ENCODE measurements at regions not wholly inside any gene's neighbourhood (a gene's known extent, or its start where the extent isn't known, plus 50 kb on each side); places are given as distances from the start of the nearest gene placed in this dataset.

DNA sequence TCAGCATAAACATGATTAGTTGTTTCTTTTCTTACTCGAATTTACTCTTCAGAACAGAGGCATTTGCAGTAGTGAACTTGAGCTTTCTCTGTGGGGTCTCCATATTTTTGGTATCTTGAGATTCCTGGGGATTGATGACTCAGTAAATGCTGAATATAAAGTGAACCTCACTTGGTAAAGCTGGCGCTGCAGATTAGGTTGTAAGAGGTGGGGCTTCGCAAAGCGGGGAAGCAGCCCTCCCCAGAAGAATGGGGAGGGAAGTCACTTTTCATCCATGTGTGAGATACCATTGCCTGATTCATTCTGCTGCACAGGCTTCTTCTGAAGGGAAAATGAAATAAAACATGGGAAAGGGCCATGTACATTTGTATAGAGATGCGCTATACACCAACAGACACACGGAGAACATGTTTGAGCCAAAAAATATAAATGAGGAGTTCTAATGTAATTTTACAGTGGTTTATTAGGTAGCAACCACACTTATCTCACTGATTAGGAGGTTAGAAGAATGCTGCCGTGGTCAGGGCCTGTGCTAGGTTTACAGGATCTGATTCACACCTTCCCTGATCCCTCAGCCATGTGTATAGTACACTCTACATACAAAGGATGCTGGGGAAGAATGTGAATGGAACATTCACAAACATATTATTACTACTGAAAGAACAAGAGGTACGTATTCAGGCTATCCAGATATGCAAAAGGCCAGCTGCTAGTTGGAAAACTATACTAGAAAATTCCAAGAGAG, 63.5 kb downstream of the DNTTIP2 start:
- Histone ChIP-seq H3K9ac (ENCODE audit: low read depth in 1 of 3, low read length in 3 of 3) (no peak overlapping the region), H3K4me3 (ENCODE audit: low read length in 3 of 3) (no peak overlapping the region), H3K27ac (ENCODE audit: low read depth, low read length) (no peak overlapping the region), H3K27me3 (ENCODE audit: control insufficient read depth in 3 of 3, insufficient read depth in 3 of 3, low read length in 3 of 3) (no peaks in the 10 kb centered on the region), H3K4me1 (ENCODE audit: control insufficient read depth in 3 of 3, insufficient read depth in 3 of 3, low read length in 3 of 3) (peaks cover 0 to 9% (median 9%) of the 10 kb centered on the region in 3 donors), H3K36me3 (ENCODE audit: control insufficient read depth in 3 of 3, insufficient read depth in 3 of 3, low read length in 3 of 3) (no peaks in the 10 kb centered on the region), H3K9me3 (ENCODE audit: control insufficient read depth in 3 of 3, low read length in 3 of 3) (no peaks in the 10 kb centered on the region)

GRCh38 chr1:93814795-93815340, 64.1 kb downstream of the DNTTIP2 start:
- Histone ChIP-seq H3K9ac (ENCODE audit: low read depth in 1 of 3, low read length in 3 of 3) (no peak overlapping the region), H3K36me3 (ENCODE audit: control insufficient read depth in 3 of 3, insufficient read depth in 3 of 3, low read length in 3 of 3) (no peaks in the 10 kb centered on the region), H3K27ac (ENCODE audit: low read depth, low read length) (no peak overlapping the region), H3K4me3 (ENCODE audit: low read length in 3 of 3) (no peak overlapping the region), H3K9me3 (ENCODE audit: control insufficient read depth in 3 of 3, low read length in 3 of 3) (no peaks in the 10 kb centered on the region), H3K27me3 (ENCODE audit: control insufficient read depth in 3 of 3, insufficient read depth in 3 of 3, low read length in 3 of 3) (no peaks in the 10 kb centered on the region), H3K4me1 (ENCODE audit: control insufficient read depth in 3 of 3, insufficient read depth in 3 of 3, low read length in 3 of 3) (peaks cover 0 to 9% (median 9%) of the 10 kb centered on the region in 3 donors)

DNA sequence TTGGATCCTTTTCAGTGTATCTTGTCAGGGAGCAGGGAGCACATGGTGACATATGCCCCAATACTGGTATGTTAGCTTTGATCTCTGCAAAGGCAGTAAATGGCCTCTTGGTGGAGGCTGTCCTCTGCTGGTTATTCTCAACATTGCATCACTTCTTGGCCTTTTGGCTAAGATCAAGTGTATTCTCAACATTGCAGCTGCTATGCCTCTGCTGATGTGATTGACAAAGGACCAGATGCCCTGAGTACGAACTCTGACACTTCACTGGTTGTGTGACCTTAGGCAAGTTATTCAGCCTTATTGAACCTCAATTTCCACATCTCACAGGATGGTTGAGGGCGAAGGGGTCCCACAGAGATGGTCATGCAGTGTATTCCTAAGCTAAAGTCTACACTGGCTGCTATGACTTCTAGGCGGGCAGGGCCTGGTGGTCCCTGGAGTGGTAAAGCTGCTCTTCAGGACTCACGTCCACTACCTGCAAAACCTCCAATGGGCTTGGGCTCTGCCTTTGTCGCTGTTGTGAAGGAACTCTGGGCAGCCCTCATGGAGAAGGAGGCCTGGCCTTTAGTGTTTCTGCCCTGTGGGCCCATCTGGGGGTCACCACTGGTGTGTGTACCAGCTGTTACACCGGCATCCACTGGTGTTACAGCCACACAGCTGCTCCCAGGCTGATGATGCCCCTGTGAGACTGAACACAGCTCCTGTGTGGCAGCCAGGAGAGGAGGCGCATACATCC, 64.8 kb downstream of the DNTTIP2 start:
- H3K9ac ChIP-seq (ENCODE audit: low read depth in 1 of 3, low read length in 3 of 3): no peak overlapping the region
- H3K4me1 ChIP-seq (ENCODE audit: control insufficient read depth in 3 of 3, insufficient read depth in 3 of 3, low read length in 3 of 3): peaks cover 0 to 9% (median 9%) of the 10 kb centered on the region in 3 donors
- H3K36me3 ChIP-seq (ENCODE audit: control insufficient read depth in 3 of 3, insufficient read depth in 3 of 3, low read length in 3 of 3): no peaks in the 10 kb centered on the region
- no peaks in the 10 kb centered on the region for H3K27me3 ChIP-seq (ENCODE audit: control insufficient read depth in 3 of 3, insufficient read depth in 3 of 3, low read length in 3 of 3)
- H3K9me3 ChIP-seq (ENCODE audit: control insufficient read depth in 3 of 3, low read length in 3 of 3): no peaks in the 10 kb centered on the region
- H3K27ac ChIP-seq (ENCODE audit: low read depth, low read length): no peak overlapping the region
- H3K4me3 ChIP-seq (ENCODE audit: low read length in 3 of 3): no peak overlapping the region

GRCh38 chr1:93813076-93813475, 65.9 kb downstream of the DNTTIP2 start:
- Histone ChIP-seq H3K4me3 (ENCODE audit: low read length in 3 of 3) (no peak overlapping the region), H3K9me3 (ENCODE audit: control insufficient read depth in 3 of 3, low read length in 3 of 3) (no peaks in the 10 kb centered on the region), H3K27me3 (ENCODE audit: control insufficient read depth in 3 of 3, insufficient read depth in 3 of 3, low read length in 3 of 3) (no peaks in the 10 kb centered on the region), H3K9ac (ENCODE audit: low read depth in 1 of 3, low read length in 3 of 3) (no peak overlapping the region), H3K36me3 (ENCODE audit: control insufficient read depth in 3 of 3, insufficient read depth in 3 of 3, low read length in 3 of 3) (no peaks in the 10 kb centered on the region), H3K4me1 (ENCODE audit: control insufficient read depth in 3 of 3, insufficient read depth in 3 of 3, low read length in 3 of 3) (peaks cover 0 to 9% (median 6%) of the 10 kb centered on the region in 3 donors), H3K27ac (ENCODE audit: low read depth, low read length) (no peak overlapping the region)

- H3K4me1 ChIP-seq (ENCODE audit: control insufficient read depth in 3 of 3, insufficient read depth in 3 of 3, low read length in 3 of 3): peaks cover 0 to 6% (median 5%) of the 10 kb centered on the region in 3 donors
- H3K4me3 ChIP-seq (ENCODE audit: low read length in 3 of 3): no peak overlapping the region
- no peaks in the 10 kb centered on the region for H3K27me3 ChIP-seq (ENCODE audit: control insufficient read depth in 3 of 3, insufficient read depth in 3 of 3, low read length in 3 of 3)
- H3K36me3 ChIP-seq (ENCODE audit: control insufficient read depth in 3 of 3, insufficient read depth in 3 of 3, low read length in 3 of 3): no peaks in the 10 kb centered on the region
- no peaks in the 10 kb centered on the region for H3K9me3 ChIP-seq (ENCODE audit: control insufficient read depth in 3 of 3, low read length in 3 of 3)
- H3K27ac ChIP-seq (ENCODE audit: low read depth, low read length): no peak overlapping the region
- H3K9ac ChIP-seq (ENCODE audit: low read depth in 1 of 3, low read length in 3 of 3): no peak overlapping the region
These were observed 67.5 kb downstream of the DNTTIP2 start for GRCh38 chr1:93811326-93812065.

DNA sequence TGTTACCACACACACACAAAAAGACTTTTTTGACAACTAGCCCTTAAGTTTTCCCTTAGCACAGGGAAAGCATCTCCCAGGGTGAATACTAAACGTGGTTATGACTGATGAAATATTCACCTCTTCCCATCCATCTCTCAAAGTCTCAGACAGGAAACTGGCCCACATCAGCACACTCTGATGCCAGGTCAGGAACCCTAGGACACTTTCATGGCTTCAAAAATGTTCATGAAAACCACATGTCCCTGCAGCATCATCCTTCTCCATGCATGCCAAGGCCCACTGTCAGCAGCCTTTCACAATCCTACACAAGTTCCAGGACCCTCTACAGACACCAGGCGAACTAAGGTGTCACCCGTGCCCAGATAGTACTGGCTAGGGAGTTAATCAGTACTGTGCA, 68.7 kb downstream of the DNTTIP2 start:
- Histone ChIP-seq H3K27ac (ENCODE audit: low read depth, low read length) (no peak overlapping the region), H3K36me3 (ENCODE audit: control insufficient read depth in 3 of 3, insufficient read depth in 3 of 3, low read length in 3 of 3) (no peaks in the 10 kb centered on the region), H3K4me3 (ENCODE audit: low read length in 3 of 3) (no peak overlapping the region), H3K9me3 (ENCODE audit: control insufficient read depth in 3 of 3, low read length in 3 of 3) (no peaks in the 10 kb centered on the region), H3K9ac (ENCODE audit: low read depth in 1 of 3, low read length in 3 of 3) (no peak overlapping the region), H3K4me1 (ENCODE audit: control insufficient read depth in 3 of 3, insufficient read depth in 3 of 3, low read length in 3 of 3) (peaks cover 0 to 6% (median 5%) of the 10 kb centered on the region in 3 donors), H3K27me3 (ENCODE audit: control insufficient read depth in 3 of 3, insufficient read depth in 3 of 3, low read length in 3 of 3) (no peaks in the 10 kb centered on the region)

- peaks cover 0 to 5% (median 0%) of the 10 kb centered on the region in 3 donors for H3K4me1 ChIP-seq (ENCODE audit: control insufficient read depth in 3 of 3, insufficient read depth in 3 of 3, low read length in 3 of 3)
- H3K27ac ChIP-seq (ENCODE audit: low read depth, low read length): no peak overlapping the region
- H3K36me3 ChIP-seq (ENCODE audit: control insufficient read depth in 3 of 3, insufficient read depth in 3 of 3, low read length in 3 of 3): no peaks in the 10 kb centered on the region
- no peak overlapping the region for H3K4me3 ChIP-seq (ENCODE audit: low read length in 3 of 3)
- no peak overlapping the region for H3K9ac ChIP-seq (ENCODE audit: low read depth in 1 of 3, low read length in 3 of 3)
- H3K27me3 ChIP-seq (ENCODE audit: control insufficient read depth in 3 of 3, insufficient read depth in 3 of 3, low read length in 3 of 3): no peaks in the 10 kb centered on the region
- no peaks in the 10 kb centered on the region for H3K9me3 ChIP-seq (ENCODE audit: control insufficient read depth in 3 of 3, low read length in 3 of 3)
These were observed 70.1 kb downstream of the DNTTIP2 start for GRCh38 chr1:93808871-93809270.

DNA sequence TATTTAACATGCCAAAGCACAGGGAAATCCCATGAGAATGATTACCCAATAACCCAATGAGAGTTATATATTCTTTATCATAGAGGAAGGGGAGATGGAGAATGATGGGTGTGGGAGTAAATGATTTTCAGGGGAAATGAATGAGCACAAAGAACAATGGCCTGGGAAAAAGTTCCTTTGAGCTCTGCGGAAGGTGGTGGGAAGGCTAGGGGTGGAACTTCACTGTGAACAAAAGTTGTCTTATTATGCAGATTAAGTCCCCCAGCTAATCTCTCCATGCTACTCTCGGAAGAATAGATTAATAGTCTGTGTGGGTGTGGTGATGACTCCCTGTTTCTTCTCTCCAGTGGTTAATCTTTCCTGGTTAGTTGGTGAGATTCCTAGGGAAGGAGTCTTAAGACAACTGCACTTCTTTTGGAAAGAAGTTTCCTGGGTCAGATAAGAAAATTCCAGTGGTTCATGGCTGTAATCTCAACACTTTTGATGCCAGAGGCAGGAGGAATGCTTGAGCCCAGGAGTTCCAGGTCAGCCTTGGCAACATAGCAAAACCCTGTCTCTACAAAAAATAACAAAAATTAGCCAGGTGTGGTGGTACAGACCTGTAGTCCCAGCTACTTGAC, 71.6 kb downstream of the DNTTIP2 start:
- Histone ChIP-seq H3K9ac (ENCODE audit: low read depth in 1 of 3, low read length in 3 of 3) (no peak overlapping the region), H3K36me3 (ENCODE audit: control insufficient read depth in 3 of 3, insufficient read depth in 3 of 3, low read length in 3 of 3) (no peaks in the 10 kb centered on the region), H3K9me3 (ENCODE audit: control insufficient read depth in 3 of 3, low read length in 3 of 3) (no peaks in the 10 kb centered on the region), H3K27me3 (ENCODE audit: control insufficient read depth in 3 of 3, insufficient read depth in 3 of 3, low read length in 3 of 3) (no peaks in the 10 kb centered on the region), H3K4me1 (ENCODE audit: control insufficient read depth in 3 of 3, insufficient read depth in 3 of 3, low read length in 3 of 3) (peaks cover 0 to 3% (median 0%) of the 10 kb centered on the region in 3 donors), H3K27ac (ENCODE audit: low read depth, low read length) (no peak overlapping the region), H3K4me3 (ENCODE audit: low read length in 3 of 3) (no peak overlapping the region)

GRCh38 chr1:93805027-93805610, 73.9 kb downstream of the DNTTIP2 start:
- Histone ChIP-seq H3K27ac (ENCODE audit: low read depth, low read length) (no peak overlapping the region), H3K9me3 (ENCODE audit: control insufficient read depth in 3 of 3, low read length in 3 of 3) (no peaks in the 10 kb centered on the region), H3K27me3 (ENCODE audit: control insufficient read depth in 3 of 3, insufficient read depth in 3 of 3, low read length in 3 of 3) (no peaks in the 10 kb centered on the region), H3K36me3 (ENCODE audit: control insufficient read depth in 3 of 3, insufficient read depth in 3 of 3, low read length in 3 of 3) (no peaks in the 10 kb centered on the region), H3K4me3 (ENCODE audit: low read length in 3 of 3) (no peak overlapping the region), H3K9ac (ENCODE audit: low read depth in 1 of 3, low read length in 3 of 3) (no peak overlapping the region), H3K4me1 (ENCODE audit: control insufficient read depth in 3 of 3, insufficient read depth in 3 of 3, low read length in 3 of 3) (no peaks in the 10 kb centered on the region)

All from skeletal muscle tissue (tissue), 3 donors.